ENCODE measurements at regions not wholly inside any gene's neighbourhood (a gene's known extent, or its start where the extent isn't known, plus 50 kb on each side); places are given as distances from the start of the nearest gene placed in this dataset.

DNA sequence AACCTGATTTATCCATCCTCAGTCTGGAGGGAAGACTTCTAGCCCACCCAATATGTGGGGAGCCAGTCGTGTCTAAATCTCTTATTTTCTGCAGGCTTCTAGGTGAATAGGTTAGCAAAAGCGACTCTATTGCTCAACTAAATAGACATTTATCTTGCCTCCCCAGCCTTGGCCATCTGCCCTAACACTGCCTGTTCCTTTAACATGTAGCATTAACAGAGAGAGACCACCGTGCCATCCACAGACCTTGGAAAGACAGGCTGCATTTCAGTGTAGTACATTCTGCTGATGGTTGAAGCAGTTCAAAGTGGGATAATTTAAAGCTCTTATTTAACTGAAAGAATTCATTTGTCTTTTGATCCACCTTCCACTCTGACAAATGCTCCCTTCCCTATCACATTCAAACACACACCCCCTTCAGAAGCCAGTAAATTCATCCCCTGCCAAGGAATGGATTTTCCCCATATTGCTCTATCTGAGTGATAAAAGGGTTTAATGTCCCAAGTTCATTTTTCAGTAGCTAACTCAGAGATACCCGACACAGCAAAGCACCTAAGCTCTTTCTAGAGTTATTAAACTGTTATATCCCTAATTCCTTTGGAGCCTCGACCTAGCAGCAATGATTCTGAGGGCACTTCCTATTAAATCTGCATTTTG, 58.1 kb upstream of the COX10 start:
- Mint-ChIP-seq H3K9me3 (peaks cover 0 to 2% of the 10 kb centered on the region in 2 donors), H3K36me3 (ENCODE audit: insufficient read depth in 2 of 2) (peaks cover 1 to 2% of the 10 kb centered on the region in 2 donors), H3K27ac (no peak overlapping the region), H3K4me1 (ENCODE audit: low read depth) (no peaks in the 10 kb centered on the region), H3K27me3 (ENCODE audit: low read depth) (no peaks in the 10 kb centered on the region), H3K4me3 (no peak overlapping the region)
- ATAC-seq (replicated peaks in 1 of 2) = no peak
- no peak for DNase-seq

DNA sequence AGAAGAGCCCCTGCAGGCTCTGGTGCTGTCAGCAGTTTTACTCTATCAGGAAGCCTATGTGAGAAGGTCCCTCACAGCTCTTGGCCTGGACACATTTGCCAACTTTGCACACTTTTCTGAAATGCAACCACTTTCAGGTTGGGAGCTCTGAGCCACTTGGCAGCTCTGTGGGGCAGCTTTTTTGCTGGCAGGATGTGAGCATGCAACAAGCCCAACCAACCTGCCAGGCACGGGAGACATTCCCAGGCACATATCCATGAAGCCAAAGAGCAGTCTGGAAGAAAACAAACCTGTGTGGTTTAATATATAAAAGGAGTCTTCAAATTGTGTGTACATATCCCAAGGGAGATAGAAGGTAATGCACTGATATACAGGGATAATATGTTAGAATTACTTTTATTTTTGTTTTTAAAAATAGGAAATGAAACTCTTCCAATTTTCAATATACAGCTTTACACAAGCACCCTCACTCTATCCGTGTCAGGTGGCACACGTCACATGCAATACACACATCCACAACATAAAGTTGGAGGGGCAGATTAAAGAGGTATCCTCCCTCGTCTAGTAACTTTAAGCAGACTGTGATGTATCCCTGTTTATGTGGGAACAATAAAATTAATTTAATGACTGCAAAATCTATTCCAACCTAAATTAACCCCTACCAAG, 57.4 kb upstream of the COX10 start:
- Mint-ChIP-seq H3K27ac (no peak overlapping the region), H3K9me3 (peaks cover 0 to 2% of the 10 kb centered on the region in 2 donors), H3K4me1 (ENCODE audit: low read depth) (no peaks in the 10 kb centered on the region), H3K4me3 (no peak overlapping the region), H3K27me3 (ENCODE audit: low read depth) (no peaks in the 10 kb centered on the region), H3K36me3 (ENCODE audit: insufficient read depth in 2 of 2) (peaks cover 0 to 2% of the 10 kb centered on the region in 2 donors)
- DNase-seq = no peak
- ATAC-seq (replicated peaks in 1 of 2) = no peak

DNA sequence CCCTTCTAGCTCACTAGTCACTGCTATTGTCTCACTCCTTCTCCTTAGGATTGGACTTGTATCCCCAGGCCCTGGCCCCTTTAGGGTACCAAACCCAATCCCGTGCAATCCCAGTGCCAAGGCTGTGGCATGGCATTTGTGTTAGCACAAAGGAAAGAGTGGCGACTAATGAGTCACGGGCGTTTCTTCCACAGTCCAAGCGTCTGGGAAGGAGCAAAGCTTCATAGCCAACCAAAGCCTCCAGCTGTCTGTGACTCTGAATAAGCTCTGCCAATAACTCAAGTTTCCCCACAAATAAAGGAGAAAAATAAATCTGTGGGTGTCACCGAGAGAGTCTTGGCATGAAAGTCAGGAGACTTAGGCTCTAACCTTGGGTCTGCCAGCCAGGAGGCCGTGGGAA, 54.6 kb upstream of the COX10 start:
- H3K27ac Mint-ChIP-seq = no peak overlapping the region
- DNase-seq = no peak
- no peaks in the 10 kb centered on the region for H3K9me3 Mint-ChIP-seq
- H3K27me3 Mint-ChIP-seq (ENCODE audit: low read depth) = no peaks in the 10 kb centered on the region
- peaks cover 8% of the 10 kb centered on the region for H3K4me1 Mint-ChIP-seq (ENCODE audit: low read depth)
- no peak for ATAC-seq (replicated peaks in 1 of 2)
- no peaks in the 10 kb centered on the region for H3K36me3 Mint-ChIP-seq (ENCODE audit: insufficient read depth in 2 of 2)
- H3K4me3 Mint-ChIP-seq = no peak overlapping the region

DNA sequence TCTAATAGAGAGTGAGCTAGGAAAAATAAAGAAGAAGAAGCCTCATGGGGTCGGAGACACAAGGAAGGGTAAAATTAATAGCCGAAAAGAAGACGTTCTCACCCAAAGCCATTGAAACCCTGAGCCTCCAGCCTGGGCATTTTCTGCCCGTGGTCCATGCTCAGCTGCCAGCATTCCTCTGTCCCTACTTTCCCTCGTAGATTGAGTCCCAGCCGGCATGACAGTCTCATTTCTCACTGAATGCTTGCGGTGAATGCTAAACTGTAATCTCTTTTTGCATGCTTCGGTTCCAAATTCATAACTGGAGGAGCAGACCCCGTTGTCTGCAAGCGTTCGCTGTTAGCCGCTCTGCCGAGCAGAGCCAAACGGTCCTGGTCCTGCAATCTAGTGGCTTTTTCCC, 54.0 kb upstream of the COX10 start:
- Mint-ChIP-seq H3K27ac (no peak overlapping the region), H3K36me3 (ENCODE audit: insufficient read depth in 2 of 2) (peaks cover 0 to 2% of the 10 kb centered on the region in 2 donors), H3K4me3 (no peak overlapping the region), H3K9me3 (no peaks in the 10 kb centered on the region), H3K4me1 (ENCODE audit: low read depth) (peaks cover 13% of the 10 kb centered on the region), H3K27me3 (ENCODE audit: low read depth) (no peaks in the 10 kb centered on the region)
- no peak for DNase-seq
- ATAC-seq (replicated peaks in 1 of 2) = no peak

DNA sequence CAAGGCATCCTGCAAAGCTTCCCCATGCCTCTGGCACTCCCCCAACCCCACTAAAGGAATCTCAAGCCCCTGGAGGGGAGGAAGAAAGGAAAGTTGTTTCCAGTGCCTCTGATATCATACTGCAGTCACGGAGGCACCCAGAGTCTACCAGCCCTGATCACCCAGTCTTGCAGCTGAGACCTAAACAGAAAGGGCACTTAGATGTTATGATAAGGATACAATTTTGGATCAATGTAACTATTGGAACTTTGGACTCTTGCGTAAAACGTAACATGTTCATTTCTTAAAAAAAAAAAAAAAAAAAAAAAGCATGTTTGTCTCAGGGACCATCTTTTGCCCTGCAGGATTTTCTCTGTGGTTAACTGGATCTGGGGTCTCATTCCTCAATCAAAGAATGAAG, 52.4 kb upstream of the COX10 start:
- Mint-ChIP-seq H3K4me3 (no peak overlapping the region), H3K27ac (no peak overlapping the region), H3K27me3 (ENCODE audit: low read depth) (no peaks in the 10 kb centered on the region), H3K4me1 (ENCODE audit: low read depth) (peaks cover 16% of the 10 kb centered on the region), H3K9me3 (no peaks in the 10 kb centered on the region), H3K36me3 (ENCODE audit: insufficient read depth in 2 of 2) (peaks cover 0 to 2% of the 10 kb centered on the region in 2 donors)
- DNase-seq = no peak
- ATAC-seq (replicated peaks in 1 of 2) = no peak

DNA sequence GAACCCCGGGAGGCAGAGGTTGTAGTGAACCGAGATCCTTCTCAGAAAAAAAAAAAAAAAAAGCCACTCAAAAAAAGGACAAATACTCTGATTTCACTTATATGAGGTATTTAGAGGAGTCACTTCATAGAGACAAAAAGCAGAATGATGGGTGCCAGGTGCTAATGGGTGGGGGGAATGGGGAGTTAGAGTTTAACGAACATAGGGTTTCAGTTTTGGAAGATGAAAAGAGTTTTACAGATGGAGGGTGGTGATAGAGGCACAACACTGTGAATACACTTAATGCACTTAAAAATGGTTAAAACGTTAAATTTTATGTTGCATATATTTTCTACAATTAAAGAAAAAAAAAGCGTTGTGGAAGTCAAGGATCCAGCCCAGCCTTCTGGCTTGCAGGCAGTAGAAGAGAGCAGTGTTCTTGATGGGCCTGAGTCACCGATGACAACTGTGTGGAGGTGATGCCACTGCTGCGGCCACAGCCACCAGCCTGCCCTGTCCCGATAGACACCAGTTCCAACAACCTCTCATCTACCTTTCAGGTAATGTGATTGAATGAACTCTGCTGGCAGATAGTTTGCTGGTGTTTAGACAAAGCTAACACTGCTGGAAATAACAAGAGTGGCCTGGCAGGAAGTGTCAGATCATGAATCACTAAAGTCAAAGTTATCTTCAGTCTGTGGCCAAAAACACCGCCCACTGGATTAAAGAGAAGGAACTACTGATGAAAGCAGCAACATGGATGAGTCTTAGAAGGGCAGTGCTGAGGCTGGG, 49.9 kb upstream of the COX10 start:
- Mint-ChIP-seq H3K4me1 (ENCODE audit: low read depth) (peaks cover 16% of the 10 kb centered on the region), H3K27me3 (ENCODE audit: low read depth) (no peaks in the 10 kb centered on the region), H3K4me3 (peak overlapping the region; percentile 26 to 37), H3K9me3 (no peaks in the 10 kb centered on the region), H3K36me3 (ENCODE audit: insufficient read depth in 2 of 2) (peaks cover 0 to 2% of the 10 kb centered on the region in 2 donors), H3K27ac (peak overlapping the region; percentile 91)
- peak; percentile 13 to 30 for DNase-seq
- peak; percentile 80 to 88 for ATAC-seq (replicated peaks in 1 of 2)
